Natural killer cell (primary cell): ENCODE measurements at regions not wholly inside any gene's neighbourhood (a gene's known extent, or its start where the extent isn't known, plus 50 kb on each side); places are given as distances from the start of the nearest gene placed in this dataset.

Experiments
- ATAC-seq, 3 donors: fragments of 150-1000 bp in 2 of 3; fragments of 200-7000 bp in 1 of 3; cut with Tn5 transposase; 1 replicate in 1 of 3; 2 replicates in 2 of 3; pipeline ENCODE4 v1.10.0; 2021; ENCODE audit warnings: mild to moderate bottlenecking in 2 of 3, moderate library complexity in 2 of 3
- DNase-seq, 2 donors: peaks; one replicate each; pipeline versions ENCODE4 v3.0.0 to v3.0.0-alpha.2; 2013 to 2021; ENCODE audit warnings: mixed read lengths in 1 of 2
- H3K27ac ChIP-seq: one replicate; pipeline ENCODE4 v1.5.1; 2013; ENCODE audit warnings: mild to moderate bottlenecking, low read length
- H3K27me3 ChIP-seq: one replicate; pipeline ENCODE4 v1.6.1; 2013; ENCODE audit warnings: low read length; ENCODE audit not compliant: control insufficient read depth, insufficient read depth
- H3K36me3 ChIP-seq: one replicate; pipeline ENCODE4 v1.6.1; 2013; ENCODE audit warnings: low read length; ENCODE audit not compliant: control insufficient read depth, insufficient read depth
- H3K4me1 ChIP-seq: one replicate; pipeline ENCODE4 v1.6.1; 2013; ENCODE audit warnings: low read length; ENCODE audit not compliant: control insufficient read depth, insufficient read depth
- H3K4me3 ChIP-seq: one replicate; pipeline ENCODE4 v1.5.1; 2013; ENCODE audit warnings: low read length
- H3K9me3 ChIP-seq: one replicate; pipeline ENCODE4 v1.6.1; 2013; ENCODE audit warnings: low read length; ENCODE audit not compliant: control insufficient read depth, insufficient read depth
- H3K27ac Mint-ChIP-seq, 2 donors: one replicate each; pipeline ENCODE4 v1.8.0; 2022; ENCODE audit warnings: mild to moderate bottlenecking in 2 of 2, mixed read lengths in 2 of 2, moderate library complexity in 1 of 2
- H3K27me3 Mint-ChIP-seq, 2 donors: one replicate each; pipeline ENCODE4 v1.8.0; 2022; ENCODE audit warnings: low read depth in 2 of 2, mixed read lengths in 2 of 2
- H3K36me3 Mint-ChIP-seq: one replicate; pipeline ENCODE4 v1.8.0; 2022; ENCODE audit warnings: mixed read lengths
- H3K4me1 Mint-ChIP-seq, 2 donors: one replicate each; pipeline ENCODE4 v1.8.0; 2022; ENCODE audit warnings: mixed read lengths in 2 of 2
- H3K4me3 Mint-ChIP-seq: one replicate; pipeline ENCODE4 v1.8.0; 2022; ENCODE audit warnings: mild to moderate bottlenecking, moderate library complexity, mixed read lengths
- H3K9me3 Mint-ChIP-seq, 2 donors: one replicate each; pipeline ENCODE4 v1.8.0; 2022; ENCODE audit warnings: mixed read lengths in 2 of 2
- WGBS: methylation state at CpG from one replicate; pipeline ENCODE4 v1.1.7; 2013; ENCODE audit warnings: missing lambda C conversion rate; ENCODE audit not compliant: insufficient coverage; 5-methylcytosine and 5-hydroxymethylcytosine counted together
- intact Hi-C: fragments of 100-400 bp; cut with micrococcal nuclease; formaldehyde crosslinking; loops from one replicate; pipeline ENCODE4 v1.14.2; 2022
- TF ChIP-seq, protein P1 (sequence below): fragments of 200-600 bp; IDR thresholded peaks from one replicate; pipeline ENCODE4 v1.8.0; 2022; ENCODE audit warnings: antibody characterized with exemption

DNA sequence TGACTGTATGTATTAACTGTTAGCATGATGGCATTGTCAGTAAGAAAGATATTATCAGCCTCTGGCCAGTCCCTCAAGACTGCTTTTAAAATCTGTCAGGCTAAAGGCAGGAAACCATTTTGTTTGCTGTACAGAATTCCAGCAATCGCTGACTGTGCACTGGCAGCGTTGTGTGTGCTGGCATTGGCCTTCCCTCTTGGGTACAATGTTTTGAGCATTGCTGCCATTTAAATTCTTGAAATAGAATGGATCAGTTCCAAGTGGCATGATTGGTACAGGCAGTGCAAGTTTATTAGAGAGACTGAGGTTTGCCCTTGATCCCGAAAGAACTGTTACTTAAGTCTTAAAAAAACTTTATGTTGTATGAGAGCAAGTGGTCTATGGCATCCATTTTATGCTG lies 788.7 kb downstream of the OTOL1 start:
- ATAC-seq (no peak), DNase-seq (no peak)
- H3K27me3 ChIP-seq, result no peaks in the 10 kb centered on the region
- no peaks in the 10 kb centered on the region for H3K36me3 ChIP-seq
- H3K4me3 ChIP-seq, result no peak overlapping the region
- no peaks in the 10 kb centered on the region for H3K4me1 Mint-ChIP-seq
- H3K4me3 Mint-ChIP-seq, result no peak overlapping the region
- intact Hi-C loops, result no loop called here
- no peaks in the 10 kb centered on the region for H3K9me3 ChIP-seq
- H3K27ac ChIP-seq, result no peak overlapping the region
- TF ChIP-seq, protein P1, sequence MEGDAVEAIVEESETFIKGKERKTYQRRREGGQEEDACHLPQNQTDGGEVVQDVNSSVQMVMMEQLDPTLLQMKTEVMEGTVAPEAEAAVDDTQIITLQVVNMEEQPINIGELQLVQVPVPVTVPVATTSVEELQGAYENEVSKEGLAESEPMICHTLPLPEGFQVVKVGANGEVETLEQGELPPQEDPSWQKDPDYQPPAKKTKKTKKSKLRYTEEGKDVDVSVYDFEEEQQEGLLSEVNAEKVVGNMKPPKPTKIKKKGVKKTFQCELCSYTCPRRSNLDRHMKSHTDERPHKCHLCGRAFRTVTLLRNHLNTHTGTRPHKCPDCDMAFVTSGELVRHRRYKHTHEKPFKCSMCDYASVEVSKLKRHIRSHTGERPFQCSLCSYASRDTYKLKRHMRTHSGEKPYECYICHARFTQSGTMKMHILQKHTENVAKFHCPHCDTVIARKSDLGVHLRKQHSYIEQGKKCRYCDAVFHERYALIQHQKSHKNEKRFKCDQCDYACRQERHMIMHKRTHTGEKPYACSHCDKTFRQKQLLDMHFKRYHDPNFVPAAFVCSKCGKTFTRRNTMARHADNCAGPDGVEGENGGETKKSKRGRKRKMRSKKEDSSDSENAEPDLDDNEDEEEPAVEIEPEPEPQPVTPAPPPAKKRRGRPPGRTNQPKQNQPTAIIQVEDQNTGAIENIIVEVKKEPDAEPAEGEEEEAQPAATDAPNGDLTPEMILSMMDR, result no peak
- H3K27me3 Mint-ChIP-seq, result no peaks in the 10 kb centered on the region
- WGBS, result 93% methylated on average over 3 of the region's 3 CpGs
- H3K4me1 ChIP-seq, result no peaks in the 10 kb centered on the region
- no peaks in the 10 kb centered on the region for H3K36me3 Mint-ChIP-seq
- H3K9me3 Mint-ChIP-seq, result peaks cover 4 to 6% of the 10 kb centered on the region in 2 donors
- H3K27ac Mint-ChIP-seq, result no peak overlapping the region

DNA sequence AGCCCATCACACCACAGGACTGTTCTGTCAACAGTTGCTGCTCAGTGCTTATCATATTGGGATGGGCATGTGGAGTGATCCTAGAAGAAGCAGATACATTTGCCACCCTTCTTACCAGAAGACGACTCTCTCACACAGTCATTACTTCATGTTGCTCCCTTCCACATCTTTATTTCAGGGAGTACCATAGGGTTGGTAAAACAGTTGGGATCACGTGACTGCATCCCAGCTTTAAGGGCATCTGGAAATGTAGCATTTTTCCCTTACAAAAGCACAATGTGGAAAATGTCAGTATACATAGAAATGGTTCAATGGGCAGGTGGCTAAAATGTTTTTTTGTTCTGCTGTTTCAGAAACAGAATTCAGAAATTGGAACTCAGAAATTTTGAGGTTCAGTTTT lies 791.0 kb downstream of the OTOL1 start:
- no peaks in the 10 kb centered on the region for H3K4me1 ChIP-seq
- H3K27me3 Mint-ChIP-seq, result no peaks in the 10 kb centered on the region
- H3K27me3 ChIP-seq, result no peaks in the 10 kb centered on the region
- intact Hi-C loops, result no loop called here
- WGBS, result 82% methylated on average over 1 of the region's 2 CpGs
- no peaks in the 10 kb centered on the region for H3K36me3 ChIP-seq
- H3K4me1 Mint-ChIP-seq, result no peaks in the 10 kb centered on the region
- H3K27ac ChIP-seq, result no peak overlapping the region
- no peak overlapping the region for H3K27ac Mint-ChIP-seq
- no peak for ATAC-seq
- no peaks in the 10 kb centered on the region for H3K36me3 Mint-ChIP-seq
- peaks cover 2 to 6% of the 10 kb centered on the region in 2 donors for H3K9me3 Mint-ChIP-seq
- H3K9me3 ChIP-seq, result no peaks in the 10 kb centered on the region
- DNase-seq, result no peak
- no peak overlapping the region for H3K4me3 ChIP-seq
- TF ChIP-seq, protein P1, result no peak
- H3K4me3 Mint-ChIP-seq, result no peak overlapping the region

DNA sequence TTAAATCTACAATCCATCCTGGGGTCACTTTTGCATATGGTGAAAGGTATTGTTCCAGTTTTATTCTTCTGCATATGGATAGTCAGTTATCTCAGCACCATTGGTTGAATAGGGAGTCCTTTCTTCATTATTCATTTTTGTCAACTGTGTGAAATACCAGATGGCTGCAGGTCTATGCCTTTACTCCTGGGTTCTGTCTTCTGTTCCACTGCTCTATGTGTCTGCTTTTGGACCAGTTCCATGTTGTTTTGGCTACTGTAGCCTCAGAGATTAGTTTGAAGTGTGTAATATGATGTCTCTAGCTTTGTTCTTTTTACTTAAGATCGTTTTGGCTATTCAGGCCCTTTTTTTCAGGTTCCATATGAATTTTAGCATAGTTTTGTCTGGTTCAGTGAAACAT lies 795.8 kb downstream of the OTOL1 start:
- intact Hi-C loops, result no loop called here
- Mint-ChIP-seq H3K36me3 (peaks cover 6% of the 10 kb centered on the region), H3K27me3 (no peaks in the 10 kb centered on the region), H3K4me1 (no peaks in the 10 kb centered on the region), H3K4me3 (no peak overlapping the region), H3K27ac (no peak overlapping the region), H3K9me3 (peaks cover 3 to 16% of the 10 kb centered on the region in 2 donors)
- DNase-seq (no peak), ATAC-seq (no peak)
- Histone ChIP-seq H3K9me3 (no peaks in the 10 kb centered on the region), H3K27ac (no peak overlapping the region), H3K36me3 (no peaks in the 10 kb centered on the region), H3K27me3 (no peaks in the 10 kb centered on the region), H3K4me3 (no peak overlapping the region), H3K4me1 (no peaks in the 10 kb centered on the region)
- WGBS, result 64% methylated on average over 1 of the region's 1 CpG
- TF ChIP-seq, protein P1, result no peak

DNA sequence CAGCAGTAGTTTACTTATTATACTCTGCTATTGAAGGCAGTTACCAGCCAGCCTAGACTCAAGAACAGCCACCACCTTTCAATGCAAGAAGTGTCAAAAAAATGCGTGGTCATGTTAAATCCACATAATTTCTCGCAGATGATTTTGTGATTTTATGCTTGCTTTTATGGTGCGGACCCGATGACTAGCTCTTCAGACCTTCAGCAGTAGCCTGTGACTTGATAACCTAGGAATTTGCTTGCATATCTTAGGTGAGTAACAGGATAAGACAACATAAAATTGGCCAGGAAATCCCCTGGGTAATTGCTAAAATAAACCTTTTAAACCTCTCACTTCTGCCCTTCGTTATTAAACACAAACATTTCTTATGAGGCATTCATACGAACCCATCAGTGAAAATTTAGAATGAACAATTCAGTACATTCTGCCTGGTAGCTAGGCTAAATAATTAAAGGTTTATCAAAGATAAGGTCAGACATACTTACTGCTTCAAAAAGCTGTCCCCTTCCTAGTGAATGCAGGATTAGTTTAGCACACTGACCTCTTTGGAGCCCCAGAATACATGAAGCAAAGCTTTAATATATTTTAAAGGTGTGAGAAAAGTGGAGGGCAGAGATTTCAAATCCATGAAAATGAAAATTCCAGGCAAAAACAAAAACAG lies 798.8 kb downstream of the OTOL1 start:
- Mint-ChIP-seq H3K36me3 (peaks cover 6% of the 10 kb centered on the region), H3K4me1 (no peaks in the 10 kb centered on the region), H3K27ac (no peak overlapping the region), H3K9me3 (peaks cover 5 to 15% of the 10 kb centered on the region in 2 donors), H3K4me3 (no peak overlapping the region), H3K27me3 (no peaks in the 10 kb centered on the region)
- Histone ChIP-seq H3K9me3 (no peaks in the 10 kb centered on the region), H3K27me3 (no peaks in the 10 kb centered on the region), H3K27ac (no peak overlapping the region), H3K36me3 (no peaks in the 10 kb centered on the region), H3K4me3 (no peak overlapping the region), H3K4me1 (no peaks in the 10 kb centered on the region)
- WGBS, result 90% methylated on average over 6 of the region's 6 CpGs
- ATAC-seq, result no peak
- TF ChIP-seq, protein P1, result no peak
- DNase-seq, result no peak
- intact Hi-C loops, result no loop called here
